HEK293 (cell line): ENCODE measurements at regions not wholly inside any gene's neighbourhood (a gene's known extent, or its start where the extent isn't known, plus 50 kb on each side); places are given as distances from the start of the nearest gene placed in this dataset.

ENCODE experiments used
- CTCF ChIA-PET: fragments of 350-600 bp; formaldehyde crosslinking; extraction: SDS; loops from one replicate; lab custom pipeline; 2021; ENCODE audit warnings: antibody characterized with exemption; lab: Yijun Ruan, JAX
- POLR2A ChIA-PET: fragments of 300-600 bp; formaldehyde crosslinking; extraction: SDS; loops from one replicate; lab custom pipeline; 2020; ENCODE audit warnings: antibody characterized with exemption, inconsistent platforms; lab: Yijun Ruan, JAX
- H3K27ac ChIP-seq: fragments of 200-500 bp; sonication (Bioruptor generic); 2 replicates; pipeline ENCODE4 v1.5.1; 2014; ENCODE audit warnings: low read depth, low read length, control low read depth, inconsistent platforms; ENCODE audit errors: extremely low read depth
- H3K36me3 ChIP-seq, 2 experiments: fragments of 200-500 bp in 1 of 2; sonication (Bioruptor generic) in 1 of 2; 1 replicate in 1 of 2; 2 replicates in 1 of 2; pipeline ENCODE4 v1.5.1; 2014 to 2017; ENCODE audit warnings: inconsistent platforms in 2 of 2, low read length in 2 of 2; ENCODE audit not compliant: control insufficient read depth in 2 of 2, insufficient read depth in 1 of 2
- H3K4me1 ChIP-seq: fragments of 200-500 bp; sonication (Bioruptor generic); 2 replicates; pipeline ENCODE4 v1.5.1; 2014; ENCODE audit warnings: mild to moderate bottlenecking, low read length, inconsistent platforms; ENCODE audit not compliant: control insufficient read depth, insufficient read depth
- H3K4me3 ChIP-seq: 2 replicates; pipeline ENCODE4 v1.5.1; 2011; ENCODE audit warnings: low read depth, mild to moderate bottlenecking, control low read depth, low read length, moderate library complexity
- H3K9me3 ChIP-seq: fragments of 200-500 bp; sonication (Bioruptor generic); 2 replicates; pipeline ENCODE4 v1.5.1; 2014; ENCODE audit warnings: low read depth, low read length, inconsistent platforms; ENCODE audit not compliant: control insufficient read depth, insufficient read depth
- CTCF ChIP-seq: fragments of 450-650 bp; formaldehyde crosslinking; IDR thresholded peaks from 2 replicates; pipeline ENCODE4 v1.5.1; 2016; ENCODE audit warnings: missing biosample characterization, missing genetic modification characterization
- GLIS1 ChIP-seq: fragments of 450-650 bp; formaldehyde crosslinking; IDR thresholded peaks from 2 replicates; pipeline ENCODE4 v1.5.1; 2016; ENCODE audit warnings: missing biosample characterization, missing genetic modification characterization
- GLIS2 ChIP-seq: fragments of 450-650 bp; formaldehyde crosslinking; IDR thresholded peaks from 2 replicates; pipeline ENCODE4 v1.5.1; 2016; ENCODE audit warnings: missing biosample characterization, missing genetic modification characterization
- KLF8 ChIP-seq: fragments of 450-650 bp; formaldehyde crosslinking; IDR thresholded peaks from 2 replicates; pipeline ENCODE4 v1.5.1; 2016; ENCODE audit warnings: missing biosample characterization, missing genetic modification characterization
- MYNN ChIP-seq: fragments of 450-650 bp; formaldehyde crosslinking; IDR thresholded peaks from 2 replicates; pipeline ENCODE4 v1.5.1; 2016; ENCODE audit warnings: missing biosample characterization, missing genetic modification characterization, borderline replicate concordance
- SETDB1 ChIP-seq: IDR thresholded peaks from one replicate; pipeline ENCODE4 v1.6.1; 2017; ENCODE audit warnings: mild to moderate bottlenecking, low read length, moderate library complexity, mixed read lengths; ENCODE audit not compliant: insufficient read length
- TCF7L2 ChIP-seq: IDR thresholded peaks from 2 replicates; pipeline ENCODE4 v1.6.1; 2011; ENCODE audit warnings: low read depth, mild to moderate bottlenecking, inconsistent platforms, low read length, moderate library complexity, borderline replicate concordance
- ZBTB48 ChIP-seq: fragments of 450-650 bp; formaldehyde crosslinking; IDR thresholded peaks from 2 replicates; pipeline ENCODE4 v1.5.1; 2016; ENCODE audit warnings: missing biosample characterization, missing genetic modification characterization
- ZBTB7A ChIP-seq: fragments of 450-650 bp; formaldehyde crosslinking; IDR thresholded peaks from 2 replicates; pipeline ENCODE4 v1.5.1; 2016; ENCODE audit warnings: low read depth, missing biosample characterization, missing genetic modification characterization
- ZNF133 ChIP-seq: fragments of 450-650 bp; formaldehyde crosslinking; IDR thresholded peaks from 2 replicates; pipeline ENCODE4 v1.5.1; 2016; ENCODE audit warnings: missing biosample characterization, missing genetic modification characterization
- ZNF169 ChIP-seq: fragments of 450-650 bp; formaldehyde crosslinking; IDR thresholded peaks from 2 replicates; pipeline ENCODE4 v1.5.1; 2016; ENCODE audit warnings: missing biosample characterization, missing genetic modification characterization
- ZNF184 ChIP-seq: fragments of 450-650 bp; IDR thresholded peaks from 2 replicates; pipeline ENCODE4 v1.5.1; 2018; ENCODE audit warnings: missing biosample characterization, mild to moderate bottlenecking, missing genetic modification characterization
- ZNF221 ChIP-seq: fragments of 450-650 bp; formaldehyde crosslinking; IDR thresholded peaks from 2 replicates; pipeline ENCODE4 v1.5.1; 2017; ENCODE audit warnings: missing biosample characterization, missing genetic modification characterization, borderline replicate concordance
- ZNF223 ChIP-seq: fragments of 450-650 bp; formaldehyde crosslinking; IDR thresholded peaks from 2 replicates; pipeline ENCODE4 v1.5.1; 2016; ENCODE audit warnings: missing biosample characterization, missing genetic modification characterization
- ZNF274 ChIP-seq, 2 experiments: fragments of 200-500 bp in 1 of 2; fragments of 450-650 bp in 1 of 2; sonication (Bioruptor generic) in 1 of 2; formaldehyde crosslinking in 1 of 2; IDR thresholded peaks; 2 replicates each; pipeline versions ENCODE4 v1.5.1 to v1.6.1; 2014 to 2016; ENCODE audit warnings: borderline replicate concordance in 1 of 2, inconsistent platforms in 1 of 2, low read length in 1 of 2, missing biosample characterization in 1 of 2, missing genetic modification characterization in 1 of 2
- ZNF302 ChIP-seq: fragments of 450-650 bp; formaldehyde crosslinking; IDR thresholded peaks from 2 replicates; pipeline ENCODE4 v1.5.1; 2016; ENCODE audit warnings: missing biosample characterization, missing genetic modification characterization, low read depth
- ZNF324 ChIP-seq: fragments of 450-650 bp; formaldehyde crosslinking; IDR thresholded peaks from 2 replicates; pipeline ENCODE4 v1.5.1; 2016; ENCODE audit warnings: missing biosample characterization, missing genetic modification characterization
- ZNF514 ChIP-seq: fragments of 450-650 bp; formaldehyde crosslinking; IDR thresholded peaks from 2 replicates; pipeline ENCODE4 v1.5.1; 2016; ENCODE audit warnings: missing biosample characterization, missing genetic modification characterization
- ZNF596 ChIP-seq: fragments of 450-650 bp; IDR thresholded peaks from 2 replicates; pipeline ENCODE4 v1.5.0; 2018; ENCODE audit warnings: missing biosample characterization, mild to moderate bottlenecking, missing genetic modification characterization, moderate library complexity
- ZSCAN23 ChIP-seq: fragments of 450-650 bp; formaldehyde crosslinking; IDR thresholded peaks from 2 replicates; pipeline ENCODE4 v1.5.1; 2016; ENCODE audit warnings: missing biosample characterization, missing genetic modification characterization
- TF ChIP-seq, protein P1 (sequence below): fragments of 450-650 bp; IDR thresholded peaks from 2 replicates; pipeline ENCODE4 v1.5.1; 2018; ENCODE audit warnings: missing biosample characterization, missing genetic modification characterization
- TF ChIP-seq, protein P2 (sequence below): fragments of 450-650 bp; formaldehyde crosslinking; IDR thresholded peaks from 2 replicates; pipeline ENCODE4 v1.5.1; 2016; ENCODE audit warnings: missing biosample characterization, missing genetic modification characterization

DNA sequence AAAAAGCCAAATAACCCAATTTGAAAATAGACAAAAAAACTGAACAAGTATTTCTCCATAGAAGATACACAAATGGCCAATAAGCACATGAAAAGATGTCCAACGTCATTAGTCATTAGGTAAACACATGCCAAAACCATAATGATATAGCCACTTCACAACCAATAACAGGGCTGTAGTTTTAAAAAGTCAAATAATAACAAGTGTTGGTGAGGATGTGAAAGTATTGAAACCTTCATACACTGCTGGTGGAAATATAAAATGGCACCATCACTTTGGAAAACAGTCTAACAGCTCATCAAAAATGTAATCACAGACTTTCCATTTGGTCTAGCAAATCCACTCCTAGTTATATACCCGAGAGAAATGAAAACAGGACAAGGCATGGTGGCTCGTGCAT, 144.2 kb upstream of the CYP1B1 start:
- Histone ChIP-seq H3K4me1 (no peaks in the 10 kb centered on the region), H3K36me3 (no peaks in the 10 kb centered on the region), H3K27ac (no peak overlapping the region), H3K9me3 (no peaks in the 10 kb centered on the region), H3K4me3 (no peak overlapping the region)
- POLR2A ChIA-PET, result interaction anchor here (0.9 to 1.0 kb wide), 2 partner anchors 13 to 531 kb away, joined by 3 read pairs; partner anchors contain the start of gene SRSF7
- TF ChIP-seq ZNF133 (no peak), ZNF184 (tag by site-specific recombination) (peak; percentile 96)
- CTCF ChIA-PET, result no interaction called here

- H3K27ac ChIP-seq, result no peak overlapping the region
- no peaks in the 10 kb centered on the region for H3K4me1 ChIP-seq
- ChIA-PET CTCF (interaction anchor here (0.6 kb wide), 1 partner anchor 269 kb away, joined by 3 read pairs; no protein-coding TSS in a partner anchor), POLR2A (no interaction called here)
- no peaks in the 10 kb centered on the region for H3K9me3 ChIP-seq
- TF ChIP-seq ZNF169 (tag by site-specific recombination) (no peak), ZNF514 (tag by site-specific recombination) (no peak), ZNF596 (tag by site-specific recombination) (no peak), ZSCAN23 (no peak), GLIS1 (tag by site-specific recombination) (no peak), KLF8 (tag by site-specific recombination) (no peak), ZNF324 (tag by site-specific recombination) (no peak), SETDB1 (no peak), ZNF302 (tag by site-specific recombination) (no peak), CTCF (tag by site-specific recombination) (no peak), TCF7L2 (no peak), ZNF223 (tag by site-specific recombination) (no peak), ZBTB48 (tag by site-specific recombination) (no peak), ZNF274 (IDR thresholded peaks at IDR 0.05; ENCODE audit: low read length) (no peak), ZNF274 (tag by site-specific recombination; IDR thresholded peaks at IDR 0.05; ENCODE audit: borderline replicate concordance) (no peak), ZBTB7A (tag by site-specific recombination) (no peak), MYNN (tag by site-specific recombination) (no peak), GLIS2 (no peak), ZNF221 (tag by site-specific recombination) (no peak)
- TF ChIP-seq, protein P1, sequence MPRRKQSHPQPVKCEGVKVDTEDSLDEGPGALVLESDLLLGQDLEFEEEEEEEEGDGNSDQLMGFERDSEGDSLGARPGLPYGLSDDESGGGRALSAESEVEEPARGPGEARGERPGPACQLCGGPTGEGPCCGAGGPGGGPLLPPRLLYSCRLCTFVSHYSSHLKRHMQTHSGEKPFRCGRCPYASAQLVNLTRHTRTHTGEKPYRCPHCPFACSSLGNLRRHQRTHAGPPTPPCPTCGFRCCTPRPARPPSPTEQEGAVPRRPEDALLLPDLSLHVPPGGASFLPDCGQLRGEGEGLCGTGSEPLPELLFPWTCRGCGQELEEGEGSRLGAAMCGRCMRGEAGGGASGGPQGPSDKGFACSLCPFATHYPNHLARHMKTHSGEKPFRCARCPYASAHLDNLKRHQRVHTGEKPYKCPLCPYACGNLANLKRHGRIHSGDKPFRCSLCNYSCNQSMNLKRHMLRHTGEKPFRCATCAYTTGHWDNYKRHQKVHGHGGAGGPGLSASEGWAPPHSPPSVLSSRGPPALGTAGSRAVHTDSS (tag by site-specific recombination), result no peak
- TF ChIP-seq, protein P2, sequence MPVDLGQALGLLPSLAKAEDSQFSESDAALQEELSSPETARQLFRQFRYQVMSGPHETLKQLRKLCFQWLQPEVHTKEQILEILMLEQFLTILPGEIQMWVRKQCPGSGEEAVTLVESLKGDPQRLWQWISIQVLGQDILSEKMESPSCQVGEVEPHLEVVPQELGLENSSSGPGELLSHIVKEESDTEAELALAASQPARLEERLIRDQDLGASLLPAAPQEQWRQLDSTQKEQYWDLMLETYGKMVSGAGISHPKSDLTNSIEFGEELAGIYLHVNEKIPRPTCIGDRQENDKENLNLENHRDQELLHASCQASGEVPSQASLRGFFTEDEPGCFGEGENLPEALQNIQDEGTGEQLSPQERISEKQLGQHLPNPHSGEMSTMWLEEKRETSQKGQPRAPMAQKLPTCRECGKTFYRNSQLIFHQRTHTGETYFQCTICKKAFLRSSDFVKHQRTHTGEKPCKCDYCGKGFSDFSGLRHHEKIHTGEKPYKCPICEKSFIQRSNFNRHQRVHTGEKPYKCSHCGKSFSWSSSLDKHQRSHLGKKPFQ, result no peak
- H3K36me3 ChIP-seq, result no peaks in the 10 kb centered on the region
- H3K4me3 ChIP-seq, result no peak overlapping the region
Observed at GRCh38 chr2:38218995-38219394, 143.0 kb upstream of the CYP1B1 start.
